Gastrocnemius medialis (tissue), 4 donors: ENCODE measurements at regions not wholly inside any gene's neighbourhood (a gene's known extent, or its start where the extent isn't known, plus 50 kb on each side); places are given as distances from the start of the nearest gene placed in this dataset.
"Not testable (repeated sequence)": the region's sequence is repeated elsewhere in the genome, so short reads cannot be mapped to it uniquely, and the experiment has no call there.

ENCODE experiments used
- POLR2A ChIP-seq, 2 donors: fragments of 450-650 bp; IDR thresholded peaks; one replicate each; pipeline ENCODE4 v1.6.1; 2017; ENCODE audit warnings: antibody characterized with exemption in 2 of 2, mild to moderate bottlenecking in 2 of 2, moderate library complexity in 2 of 2
- TF ChIP-seq, protein P1 (sequence below), 5 experiments: fragments of 450-650 bp in 3 of 5; fragments of 200-600 bp in 2 of 5; sonication (generic) in 2 of 5; IDR thresholded peaks in 4 of 5; conservative IDR thresholded peaks in 1 of 5; 1 replicate in 4 of 5; 2 replicates in 1 of 5; pipeline ENCODE4 v1.5.1; 2016 to 2019; ENCODE audit warnings: antibody characterized with exemption in 5 of 5, mild to moderate bottlenecking in 3 of 5, moderate library complexity in 3 of 5

DNA sequence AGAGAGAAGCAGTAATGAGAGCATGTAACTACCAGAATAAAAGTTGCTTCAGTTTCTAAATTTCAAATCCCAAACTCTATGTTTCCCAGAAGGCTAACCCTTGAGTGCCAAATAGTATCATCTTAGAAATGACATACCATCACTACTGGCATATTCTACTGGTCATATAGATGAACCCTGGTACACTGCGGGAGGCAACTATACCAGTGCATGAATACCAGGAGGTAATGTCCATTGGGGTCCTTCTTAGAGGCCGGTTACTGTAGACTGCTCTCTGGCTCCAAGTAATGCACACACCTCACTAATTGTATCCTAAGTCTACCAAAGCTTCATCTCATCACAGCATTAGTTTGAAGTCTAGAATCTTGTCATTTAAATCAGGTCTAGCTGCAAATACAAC, 108.6 kb upstream of the MSMB start:
- TF ChIP-seq, protein P1, sequence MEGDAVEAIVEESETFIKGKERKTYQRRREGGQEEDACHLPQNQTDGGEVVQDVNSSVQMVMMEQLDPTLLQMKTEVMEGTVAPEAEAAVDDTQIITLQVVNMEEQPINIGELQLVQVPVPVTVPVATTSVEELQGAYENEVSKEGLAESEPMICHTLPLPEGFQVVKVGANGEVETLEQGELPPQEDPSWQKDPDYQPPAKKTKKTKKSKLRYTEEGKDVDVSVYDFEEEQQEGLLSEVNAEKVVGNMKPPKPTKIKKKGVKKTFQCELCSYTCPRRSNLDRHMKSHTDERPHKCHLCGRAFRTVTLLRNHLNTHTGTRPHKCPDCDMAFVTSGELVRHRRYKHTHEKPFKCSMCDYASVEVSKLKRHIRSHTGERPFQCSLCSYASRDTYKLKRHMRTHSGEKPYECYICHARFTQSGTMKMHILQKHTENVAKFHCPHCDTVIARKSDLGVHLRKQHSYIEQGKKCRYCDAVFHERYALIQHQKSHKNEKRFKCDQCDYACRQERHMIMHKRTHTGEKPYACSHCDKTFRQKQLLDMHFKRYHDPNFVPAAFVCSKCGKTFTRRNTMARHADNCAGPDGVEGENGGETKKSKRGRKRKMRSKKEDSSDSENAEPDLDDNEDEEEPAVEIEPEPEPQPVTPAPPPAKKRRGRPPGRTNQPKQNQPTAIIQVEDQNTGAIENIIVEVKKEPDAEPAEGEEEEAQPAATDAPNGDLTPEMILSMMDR (IDR thresholded peaks at IDR 0.05 in 4 of 5, conservative IDR thresholded peaks at IDR 0.05 in 1 of 5) = not testable (repeated sequence)
- not testable (repeated sequence) for TF ChIP-seq POLR2A (IDR thresholded peaks at IDR 0.05)
